Activated naive CD4-positive, alpha-beta T cell treated with anti-CD3 and anti-CD28 coated beads, Interleukin-2, amount 10 ng/mL, durations not matched to agents 7 days and 5 days (primary cell): ENCODE measurements at regions not wholly inside any gene's neighbourhood (a gene's known extent, or its start where the extent isn't known, plus 50 kb on each side); places are given as distances from the start of the nearest gene placed in this dataset.

ENCODE experiments used
- CTCF ChIA-PET: fragments of 350-600 bp; sonication (Branson Sonifier 250); formaldehyde crosslinking; loops from one replicate; lab custom pipeline; 2021; ENCODE audit warnings: antibody characterized with exemption; lab: Charles Lee
- DNase-seq: peaks from one replicate; pipeline ENCODE4 v3.0.0-alpha.2; 2020
- H3K27ac Mint-ChIP-seq: one replicate; pipeline ENCODE4 v1.8.0; 2021; ENCODE audit warnings: mild to moderate bottlenecking, moderate library complexity, mixed read lengths
- H3K27me3 Mint-ChIP-seq: one replicate; pipeline ENCODE4 v1.8.0; 2021; ENCODE audit warnings: mild to moderate bottlenecking, mixed read lengths
- H3K36me3 Mint-ChIP-seq: one replicate; pipeline ENCODE4 v1.8.0; 2021; ENCODE audit warnings: mixed read lengths
- H3K4me1 Mint-ChIP-seq: one replicate; pipeline ENCODE4 v1.8.0; 2021; ENCODE audit warnings: mixed read lengths
- H3K4me3 Mint-ChIP-seq: one replicate; pipeline ENCODE4 v1.8.0; 2021; ENCODE audit warnings: mild to moderate bottlenecking, moderate library complexity, mixed read lengths
- H3K9me3 Mint-ChIP-seq: one replicate; pipeline ENCODE4 v1.8.0; 2021; ENCODE audit warnings: mixed read lengths

DNA sequence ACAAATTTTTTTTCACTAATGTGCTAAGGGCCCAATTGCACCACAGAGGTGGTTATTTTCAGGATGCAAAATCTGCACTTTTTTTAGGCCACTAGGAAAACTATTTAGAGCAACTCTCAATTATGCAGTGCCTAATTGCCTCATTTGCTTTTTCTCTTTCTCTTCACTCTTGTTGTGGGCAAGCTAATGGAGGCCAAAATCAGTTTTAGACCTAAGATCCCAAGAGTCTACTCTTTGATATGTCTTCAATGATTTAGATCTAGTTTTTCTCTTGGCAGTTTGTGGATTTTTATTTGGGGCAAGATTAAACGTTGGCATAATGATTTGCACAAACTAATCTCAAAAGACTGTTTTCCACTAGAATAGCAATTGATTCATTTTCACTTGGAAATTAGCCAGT lies 1996.9 kb downstream of the LRRC4C start:
- Mint-ChIP-seq H3K27ac (no peak overlapping the region), H3K9me3 (peaks cover 3% of the 10 kb centered on the region), H3K36me3 (no peaks in the 10 kb centered on the region), H3K4me3 (no peak overlapping the region), H3K27me3 (no peaks in the 10 kb centered on the region), H3K4me1 (no peaks in the 10 kb centered on the region)
- no peak for DNase-seq
- CTCF ChIA-PET: no interaction called here

GRCh38 chr11:39461066-39461465 lies 1998.4 kb downstream of the LRRC4C start:
- Mint-ChIP-seq H3K9me3 (peaks cover 3% of the 10 kb centered on the region), H3K4me3 (no peak overlapping the region), H3K36me3 (no peaks in the 10 kb centered on the region), H3K27me3 (no peaks in the 10 kb centered on the region), H3K27ac (no peak overlapping the region), H3K4me1 (no peaks in the 10 kb centered on the region)
- CTCF ChIA-PET: no interaction called here
- DNase-seq: no peak

DNA sequence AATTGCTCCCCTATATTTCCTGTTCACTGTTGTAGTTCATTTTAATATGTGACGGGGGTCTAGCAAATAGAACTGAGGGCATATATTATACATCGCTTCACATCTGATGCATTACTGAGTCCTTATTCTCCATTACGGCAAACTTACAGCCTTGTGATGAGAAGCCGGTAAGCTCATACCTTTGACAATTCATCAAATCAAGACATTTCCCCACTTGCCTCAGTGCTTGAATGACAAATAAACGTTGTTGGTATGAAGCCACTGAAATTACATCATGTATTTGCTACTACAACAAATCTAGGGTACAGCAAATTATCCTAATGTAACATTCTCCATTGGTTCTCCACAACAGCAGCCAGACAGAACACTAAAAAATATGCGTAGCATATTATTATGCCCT lies 1999.8 kb downstream of the LRRC4C start:
- Mint-ChIP-seq H3K36me3 (no peaks in the 10 kb centered on the region), H3K9me3 (peaks cover 3% of the 10 kb centered on the region), H3K4me3 (no peak overlapping the region), H3K27ac (no peak overlapping the region), H3K27me3 (no peaks in the 10 kb centered on the region), H3K4me1 (no peaks in the 10 kb centered on the region)
- DNase-seq: no peak
- CTCF ChIA-PET: no interaction called here

DNA sequence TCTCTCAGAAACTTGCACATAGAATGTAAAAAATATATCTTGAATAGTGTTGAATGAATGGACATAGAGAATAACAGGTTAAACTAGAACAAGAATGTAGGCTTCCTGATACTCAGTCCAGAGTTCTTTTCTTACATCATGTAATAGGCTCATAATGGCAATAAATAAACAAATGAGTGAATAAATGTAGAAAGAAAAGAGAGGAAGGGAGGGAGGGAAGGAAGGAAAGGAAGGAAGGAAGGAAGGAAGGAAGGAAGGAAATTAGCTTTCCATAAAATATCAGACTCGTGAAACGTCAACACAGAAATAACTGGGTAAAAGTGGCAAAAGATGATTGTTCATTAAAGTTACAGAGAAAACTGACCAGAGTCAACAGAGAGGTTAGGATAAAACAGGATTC lies 2001.0 kb downstream of the LRRC4C start:
- CTCF ChIA-PET: no interaction called here
- H3K36me3 Mint-ChIP-seq: no peaks in the 10 kb centered on the region

DNA sequence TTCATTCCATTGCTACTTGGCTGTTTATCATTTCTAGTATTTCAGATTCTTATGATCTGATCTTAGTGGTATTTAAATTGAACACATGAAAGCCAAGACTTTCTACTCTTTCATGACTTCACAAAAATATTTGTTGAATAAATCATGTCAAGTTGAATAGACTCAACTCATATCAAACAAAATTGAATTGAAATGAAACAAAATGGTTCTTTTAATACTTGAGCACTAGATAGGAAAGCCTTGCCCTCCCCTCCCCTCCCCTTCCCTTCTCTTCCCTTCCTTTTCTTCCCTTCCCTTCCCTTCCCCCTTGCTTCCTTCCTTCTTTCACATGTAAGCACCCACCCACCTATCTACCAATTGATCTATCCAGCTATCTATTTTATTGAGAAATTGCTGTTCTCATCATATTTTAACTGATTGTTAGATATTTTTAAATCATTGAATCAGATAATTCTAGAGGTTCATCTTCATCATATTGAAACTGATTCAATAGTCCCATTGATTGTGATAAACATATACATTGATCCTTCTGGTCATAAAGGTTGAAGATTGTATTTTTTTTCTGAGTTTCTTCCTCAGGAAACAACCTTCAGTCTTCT lies 2015.9 kb downstream of the LRRC4C start:
- Mint-ChIP-seq H3K4me1 (no peaks in the 10 kb centered on the region), H3K9me3 (peaks cover 15% of the 10 kb centered on the region), H3K36me3 (no peaks in the 10 kb centered on the region), H3K4me3 (no peak overlapping the region), H3K27ac (no peak overlapping the region), H3K27me3 (no peaks in the 10 kb centered on the region)
- CTCF ChIA-PET: no interaction called here
- no peak for DNase-seq

More for the DNA sequence above, 2001.0 kb downstream of the LRRC4C start:
- no peaks in the 10 kb centered on the region for H3K27me3 Mint-ChIP-seq
- H3K4me3 Mint-ChIP-seq: no peak overlapping the region
- H3K9me3 Mint-ChIP-seq: peaks cover 3% of the 10 kb centered on the region
- no peak overlapping the region for H3K27ac Mint-ChIP-seq
- no peaks in the 10 kb centered on the region for H3K4me1 Mint-ChIP-seq
- DNase-seq: no peak

DNA sequence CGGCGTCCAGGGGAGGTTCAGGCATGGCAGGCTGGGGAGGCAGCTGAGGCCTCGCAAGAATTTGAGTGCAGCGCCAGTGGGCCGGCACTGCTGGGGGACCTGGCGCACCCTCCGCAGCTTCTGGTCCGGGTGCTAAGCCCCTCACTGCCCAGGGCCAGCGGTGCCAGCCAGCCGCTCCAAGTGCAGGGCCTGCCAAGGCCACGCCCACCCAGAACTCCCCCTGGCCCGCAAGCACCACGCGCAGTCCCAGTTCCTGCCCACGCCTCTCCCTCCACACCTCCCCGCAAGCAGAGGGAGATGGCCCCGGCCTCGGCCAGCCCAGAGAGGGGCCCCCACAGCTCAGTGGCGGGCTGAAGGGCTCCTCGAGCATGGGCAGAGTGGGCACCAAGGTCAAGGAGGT lies 2017.3 kb downstream of the LRRC4C start:
- CTCF ChIA-PET: no interaction called here
- Mint-ChIP-seq H3K9me3 (peaks cover 16% of the 10 kb centered on the region), H3K27ac (no peak overlapping the region), H3K27me3 (no peaks in the 10 kb centered on the region), H3K36me3 (no peaks in the 10 kb centered on the region), H3K4me1 (no peaks in the 10 kb centered on the region), H3K4me3 (no peak overlapping the region)
- no peak for DNase-seq

GRCh38 chr11:39435641-39436040 lies 2023.8 kb downstream of the LRRC4C start:
- DNase-seq: no peak
- Mint-ChIP-seq H3K4me3 (no peak overlapping the region), H3K36me3 (no peaks in the 10 kb centered on the region), H3K27me3 (no peaks in the 10 kb centered on the region), H3K27ac (no peak overlapping the region), H3K9me3 (peaks cover 17% of the 10 kb centered on the region), H3K4me1 (no peaks in the 10 kb centered on the region)
- CTCF ChIA-PET: no interaction called here

GRCh38 chr11:39434466-39434865 lies 2025.0 kb downstream of the LRRC4C start:
- Mint-ChIP-seq H3K27me3 (no peaks in the 10 kb centered on the region), H3K36me3 (no peaks in the 10 kb centered on the region), H3K27ac (no peak overlapping the region), H3K9me3 (peaks cover 12% of the 10 kb centered on the region), H3K4me3 (no peak overlapping the region), H3K4me1 (no peaks in the 10 kb centered on the region)
- CTCF ChIA-PET: no interaction called here
- DNase-seq: no peak

DNA sequence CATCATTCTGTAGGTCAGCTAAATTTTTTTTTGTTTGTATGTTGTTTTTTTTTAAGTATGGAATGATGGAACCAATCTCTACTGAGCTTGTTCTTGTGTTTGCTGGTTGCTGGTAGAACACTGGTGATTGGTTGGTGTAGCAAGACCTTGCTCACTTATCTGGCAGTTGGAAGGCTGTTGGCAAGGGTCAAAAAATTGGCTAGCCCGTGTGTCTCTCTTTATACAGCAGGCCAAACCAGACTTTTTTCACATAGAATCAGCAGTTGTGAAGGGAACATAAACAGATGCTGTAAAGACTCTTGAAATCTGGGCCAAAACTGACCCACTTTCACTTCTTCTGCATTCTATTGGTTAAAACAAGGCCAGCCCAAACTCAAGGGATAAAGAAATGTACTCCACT lies 2026.5 kb downstream of the LRRC4C start:
- CTCF ChIA-PET: no interaction called here
- DNase-seq: no peak
- Mint-ChIP-seq H3K27me3 (no peaks in the 10 kb centered on the region), H3K4me3 (no peak overlapping the region), H3K27ac (no peak overlapping the region), H3K4me1 (no peaks in the 10 kb centered on the region), H3K9me3 (peaks cover 6% of the 10 kb centered on the region), H3K36me3 (no peaks in the 10 kb centered on the region)

GRCh38 chr11:39425226-39425625 lies 2034.2 kb downstream of the LRRC4C start:
- Mint-ChIP-seq H3K27ac (no peak overlapping the region), H3K9me3 (peaks cover 3% of the 10 kb centered on the region), H3K36me3 (no peaks in the 10 kb centered on the region), H3K4me3 (no peak overlapping the region), H3K27me3 (no peaks in the 10 kb centered on the region), H3K4me1 (no peaks in the 10 kb centered on the region)
- no peak for DNase-seq
- CTCF ChIA-PET: no interaction called here

GRCh38 chr11:39412117-39412516 lies 2047.3 kb downstream of the LRRC4C start:
- no peak for DNase-seq
- no peak overlapping the region for H3K27ac Mint-ChIP-seq
- no peak overlapping the region for H3K4me3 Mint-ChIP-seq
- no peaks in the 10 kb centered on the region for H3K36me3 Mint-ChIP-seq
- no peaks in the 10 kb centered on the region for H3K27me3 Mint-ChIP-seq
- no peaks in the 10 kb centered on the region for H3K4me1 Mint-ChIP-seq
- peaks cover 9% of the 10 kb centered on the region for H3K9me3 Mint-ChIP-seq
- CTCF ChIA-PET: no interaction called here

DNA sequence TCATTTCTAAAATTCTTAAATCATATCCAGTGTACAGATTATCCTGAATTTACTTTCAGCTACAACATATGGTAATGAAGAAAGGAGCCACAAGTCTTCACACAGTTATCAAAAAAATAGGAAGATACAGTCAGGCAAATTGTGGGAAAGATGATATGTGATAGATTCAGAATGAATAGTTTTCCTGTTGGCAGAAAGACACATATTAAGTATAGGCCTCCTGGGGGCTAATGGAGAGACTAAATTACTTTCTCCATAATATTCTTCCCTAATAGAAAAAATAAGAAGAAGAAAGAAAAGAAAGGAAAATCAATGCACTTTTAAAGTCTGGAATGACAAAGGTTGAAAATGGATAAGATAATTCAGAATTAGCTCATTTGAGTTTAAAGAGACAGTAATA lies 2073.5 kb downstream of the LRRC4C start:
- Mint-ChIP-seq H3K4me3 (no peak overlapping the region), H3K4me1 (no peaks in the 10 kb centered on the region), H3K27me3 (no peaks in the 10 kb centered on the region), H3K36me3 (no peaks in the 10 kb centered on the region), H3K27ac (no peak overlapping the region), H3K9me3 (peaks cover 7% of the 10 kb centered on the region)
- DNase-seq: no peak
- CTCF ChIA-PET: interaction anchor here (1.0 kb wide), 1 partner anchor 12 kb away, joined by 3 read pairs; no protein-coding TSS in a partner anchor

DNA sequence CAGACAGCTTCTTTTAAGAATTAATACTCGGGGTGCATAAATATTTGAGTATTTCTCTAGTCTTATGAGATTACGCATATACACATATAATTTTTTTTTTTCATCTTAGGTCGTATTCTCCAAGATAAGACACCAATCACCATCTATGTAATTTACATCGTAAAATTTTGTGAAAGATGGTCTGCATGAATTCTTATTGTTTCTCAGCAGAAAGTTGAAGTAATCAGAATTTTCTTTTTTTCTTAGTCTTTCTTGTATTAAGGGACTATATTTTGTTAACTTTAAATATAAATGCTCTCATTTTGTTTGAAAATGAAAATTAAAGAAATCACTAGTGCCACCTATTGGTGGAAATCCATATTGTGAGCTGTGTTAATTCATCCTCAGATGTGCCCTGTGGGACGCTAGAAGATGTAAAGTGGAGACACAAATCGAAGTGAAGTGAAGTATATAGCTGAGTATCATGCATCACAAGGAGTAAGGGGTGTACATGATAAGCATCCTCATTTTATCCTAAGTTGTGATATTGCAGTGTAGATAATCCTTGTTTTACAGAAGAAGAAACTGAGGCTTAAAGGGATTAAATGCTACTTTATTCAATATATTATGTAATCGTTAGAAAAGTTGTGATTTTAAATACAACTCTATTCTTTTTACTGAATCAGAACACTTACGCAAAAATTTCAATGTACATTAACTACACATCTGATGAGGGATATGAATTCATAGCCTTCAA lies 2084.3 kb downstream of the LRRC4C start:
- no peak overlapping the region for H3K4me3 Mint-ChIP-seq
- H3K9me3 Mint-ChIP-seq: no peaks in the 10 kb centered on the region
- H3K36me3 Mint-ChIP-seq: no peaks in the 10 kb centered on the region
- peaks cover 18% of the 10 kb centered on the region for H3K4me1 Mint-ChIP-seq
- no peak for DNase-seq
- no peak overlapping the region for H3K27ac Mint-ChIP-seq
- CTCF ChIA-PET: interaction anchor here (0.7 to 1.4 kb wide), 5 partner anchors 9 to 851 kb away, joined by 3 to 6 read pairs (median 3); no protein-coding TSS in a partner anchor
- no peaks in the 10 kb centered on the region for H3K27me3 Mint-ChIP-seq

GRCh38 chr11:39367534-39367933 lies 2091.9 kb downstream of the LRRC4C start:
- H3K27me3 Mint-ChIP-seq: no peaks in the 10 kb centered on the region
- H3K4me3 Mint-ChIP-seq: no peak overlapping the region
- H3K27ac Mint-ChIP-seq: no peak overlapping the region
- peaks cover 32% of the 10 kb centered on the region for H3K4me1 Mint-ChIP-seq
- CTCF ChIA-PET: no interaction called here
- no peak for DNase-seq
- H3K36me3 Mint-ChIP-seq: peaks cover 2% of the 10 kb centered on the region
- H3K9me3 Mint-ChIP-seq: no peaks in the 10 kb centered on the region

DNA sequence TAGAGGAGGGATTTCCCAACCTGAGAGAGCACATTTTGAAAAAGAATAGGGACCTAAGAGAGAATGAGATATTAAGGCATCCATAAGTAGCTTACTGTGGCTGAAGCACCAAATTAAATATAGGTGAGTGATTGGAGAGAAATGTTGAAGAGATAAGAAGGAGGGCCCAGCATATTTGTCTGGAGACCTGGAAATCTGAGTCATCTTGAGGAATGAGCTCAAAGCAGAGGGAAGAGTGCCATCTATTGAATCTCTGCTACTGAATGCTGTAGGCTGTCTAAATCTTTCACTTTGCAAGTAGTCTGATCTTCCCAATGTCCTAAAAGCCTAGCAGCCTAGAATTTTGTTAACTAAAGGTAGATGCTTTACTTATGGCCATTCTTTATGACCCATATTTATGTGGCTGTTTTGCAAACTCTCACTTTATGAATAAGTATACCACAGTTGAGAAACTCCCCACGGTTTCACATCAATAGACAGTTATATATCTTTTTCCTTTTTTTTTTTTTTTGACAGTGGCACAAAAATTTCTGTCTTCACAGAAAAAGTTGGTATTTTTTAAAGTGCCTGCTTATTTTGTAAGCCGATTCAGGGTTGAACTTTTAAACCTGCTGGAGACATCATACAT lies 2093.5 kb downstream of the LRRC4C start:
- Mint-ChIP-seq H3K27me3 (no peaks in the 10 kb centered on the region), H3K4me1 (peaks cover 16% of the 10 kb centered on the region), H3K36me3 (peaks cover 2% of the 10 kb centered on the region), H3K4me3 (no peak overlapping the region), H3K27ac (no peak overlapping the region), H3K9me3 (no peaks in the 10 kb centered on the region)
- CTCF ChIA-PET: no interaction called here
- no peak for DNase-seq
